ENCODE measurements at regions not wholly inside any gene's neighbourhood (a gene's known extent, or its start where the extent isn't known, plus 50 kb on each side); places are given as distances from the start of the nearest gene placed in this dataset.

DNA sequence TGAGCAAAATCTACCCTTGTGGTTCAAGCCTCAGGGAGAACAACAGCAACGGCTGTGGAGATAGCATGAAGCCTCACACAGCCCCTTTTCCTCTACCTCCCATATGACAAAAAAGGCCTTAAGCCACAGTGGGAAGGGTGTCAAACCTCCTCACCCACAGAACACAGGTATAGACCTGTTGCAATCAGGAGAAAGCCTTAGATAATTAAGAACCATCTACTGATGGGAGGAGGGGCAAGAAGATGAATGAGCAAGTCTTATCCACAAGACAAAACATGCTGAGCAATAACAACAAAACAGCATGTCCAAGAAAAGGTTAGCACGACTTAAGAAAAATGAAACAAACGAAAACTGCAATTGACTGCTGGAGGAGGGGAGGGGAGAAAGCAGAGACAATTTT is 272.9 kb upstream of the BCHE start:
- intact Hi-C loops (cut with micrococcal nuclease) (no loop called here), in situ Hi-C loops (cut with MboI) (no loop called here)
- Histone ChIP-seq H2AFZ (ENCODE audit: low read depth, low read length) (no peak overlapping the region), H3K4me3 (no peak overlapping the region), H3K9ac (ENCODE audit: insufficient read depth in 1 of 2, low read depth in 2 of 2, low read length in 2 of 2) (no peak overlapping the region), H3K27me3 (ENCODE audit: control insufficient read depth in 2 of 2, insufficient read depth in 2 of 2, low read length in 2 of 2) (no peaks in the 10 kb centered on the region), H3K4me2 (ENCODE audit: insufficient read depth, low read length) (no peak overlapping the region), H3K36me3 (ENCODE audit: control insufficient read depth, insufficient read depth, low read length) (no peaks in the 10 kb centered on the region), H3K9me3 (replicated peaks; ENCODE audit: control insufficient read depth, insufficient read depth, low read depth, low read length) (no peaks in the 10 kb centered on the region), H3K27ac (ENCODE audit: extremely low read depth, low read depth, low read length) (no peak overlapping the region), H3K79me2 (ENCODE audit: control insufficient read depth, insufficient read depth, low read length) (no peaks in the 10 kb centered on the region), H3K4me1 (replicated peaks in 1 of 2; ENCODE audit: control insufficient read depth in 2 of 2, insufficient read depth in 2 of 2, low read length in 2 of 2) (no peaks in the 10 kb centered on the region), H4K20me1 (replicated peaks; ENCODE audit: control insufficient read depth, insufficient read depth, low read length) (no peaks in the 10 kb centered on the region), H3K9me1 (ENCODE audit: control insufficient read depth, insufficient read depth, low read length) (no peaks in the 10 kb centered on the region)
- ChIA-PET POLR2A (no interaction called here), CTCF (ENCODE audit: low intra/inter-chr PET ratio) (interaction anchor here (0.8 kb wide), 1 partner anchor 453 kb away, joined by 4 read pairs; no protein-coding TSS in a partner anchor)
- no peak for FAIRE-seq
- no peak for TF ChIP-seq KHSRP (IDR thresholded peaks at IDR 0.05)
- TF ChIP-seq GABPA (tag; conservative IDR thresholded peaks at IDR 0.05; ENCODE audit: low read depth): no peak
- TF ChIP-seq, protein P1, sequence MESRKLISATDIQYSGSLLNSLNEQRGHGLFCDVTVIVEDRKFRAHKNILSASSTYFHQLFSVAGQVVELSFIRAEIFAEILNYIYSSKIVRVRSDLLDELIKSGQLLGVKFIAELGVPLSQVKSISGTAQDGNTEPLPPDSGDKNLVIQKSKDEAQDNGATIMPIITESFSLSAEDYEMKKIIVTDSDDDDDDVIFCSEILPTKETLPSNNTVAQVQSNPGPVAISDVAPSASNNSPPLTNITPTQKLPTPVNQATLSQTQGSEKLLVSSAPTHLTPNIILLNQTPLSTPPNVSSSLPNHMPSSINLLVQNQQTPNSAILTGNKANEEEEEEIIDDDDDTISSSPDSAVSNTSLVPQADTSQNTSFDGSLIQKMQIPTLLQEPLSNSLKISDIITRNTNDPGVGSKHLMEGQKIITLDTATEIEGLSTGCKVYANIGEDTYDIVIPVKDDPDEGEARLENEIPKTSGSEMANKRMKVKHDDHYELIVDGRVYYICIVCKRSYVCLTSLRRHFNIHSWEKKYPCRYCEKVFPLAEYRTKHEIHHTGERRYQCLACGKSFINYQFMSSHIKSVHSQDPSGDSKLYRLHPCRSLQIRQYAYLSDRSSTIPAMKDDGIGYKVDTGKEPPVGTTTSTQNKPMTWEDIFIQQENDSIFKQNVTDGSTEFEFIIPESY (CRISPR knock-in tag; IDR thresholded peaks at IDR 0.05): no peak
- TF ChIP-seq THRAP3 (IDR thresholded peaks at IDR 0.05; ENCODE audit: borderline replicate concordance): no peak
- no peak for TF ChIP-seq PHF21A (IDR thresholded peaks at IDR 0.05; ENCODE audit: borderline replicate concordance, low read depth)
- no peak for TF ChIP-seq HNRNPL (IDR thresholded peaks at IDR 0.05; ENCODE audit: low read depth, low read length)
- TF ChIP-seq NFIX (CRISPR knock-in tag; IDR thresholded peaks at IDR 0.05; ENCODE audit: low read depth): no peak
- TF ChIP-seq FOSL1 (tag; conservative IDR thresholded peaks at IDR 0.05): no peak
- TF ChIP-seq CCNT2 (IDR thresholded peaks at IDR 0.05; ENCODE audit: borderline replicate concordance, extremely low read depth, insufficient read length, low read depth, low read length): no peak
- TF ChIP-seq TRIM24 (IDR thresholded peaks at IDR 0.05): no peak
- TF ChIP-seq, protein P2, sequence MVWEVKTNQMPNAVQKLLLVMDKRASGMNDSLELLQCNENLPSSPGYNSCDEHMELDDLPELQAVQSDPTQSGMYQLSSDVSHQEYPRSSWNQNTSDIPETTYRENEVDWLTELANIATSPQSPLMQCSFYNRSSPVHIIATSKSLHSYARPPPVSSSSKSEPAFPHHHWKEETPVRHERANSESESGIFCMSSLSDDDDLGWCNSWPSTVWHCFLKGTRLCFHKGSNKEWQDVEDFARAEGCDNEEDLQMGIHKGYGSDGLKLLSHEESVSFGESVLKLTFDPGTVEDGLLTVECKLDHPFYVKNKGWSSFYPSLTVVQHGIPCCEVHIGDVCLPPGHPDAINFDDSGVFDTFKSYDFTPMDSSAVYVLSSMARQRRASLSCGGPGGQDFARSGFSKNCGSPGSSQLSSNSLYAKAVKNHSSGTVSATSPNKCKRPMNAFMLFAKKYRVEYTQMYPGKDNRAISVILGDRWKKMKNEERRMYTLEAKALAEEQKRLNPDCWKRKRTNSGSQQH (CRISPR knock-in tag; IDR thresholded peaks at IDR 0.05): no peak
- TF ChIP-seq SAFB (IDR thresholded peaks at IDR 0.05; ENCODE audit: borderline replicate concordance, low read depth, low read length): no peak
- no peak for TF ChIP-seq SUPT5H (IDR thresholded peaks at IDR 0.05)
- no peak for TF ChIP-seq ZNF23 (CRISPR knock-in tag; IDR thresholded peaks at IDR 0.05)
- TF ChIP-seq MTA2 (IDR thresholded peaks at IDR 0.05; ENCODE audit: low read depth): no peak
- TF ChIP-seq RBM15 (IDR thresholded peaks at IDR 0.05; ENCODE audit: insufficient read depth, low read length): no peak
- TF ChIP-seq ZNF79 (CRISPR knock-in tag; IDR thresholded peaks at IDR 0.05; ENCODE audit: low read depth): no peak
- TF ChIP-seq BRD4 (IDR thresholded peaks at IDR 0.05): no peak
- 13% methylated on average over 3 of the region's 3 CpGs for WGBS (ENCODE audit: insufficient coverage, low coverage, missing lambda C conversion rate)
- ATAC-seq: no peak
- no TSS peak for BruUV-seq (replicated peaks)
- no peak for DNase-seq (ENCODE audit: extremely low read depth in 1 of 4, low spot score in 3 of 4)

Data from K562 (cell line).